ENCODE measurements at regions not wholly inside any gene's neighbourhood (a gene's known extent, or its start where the extent isn't known, plus 50 kb on each side); places are given as distances from the start of the nearest gene placed in this dataset.

DNA sequence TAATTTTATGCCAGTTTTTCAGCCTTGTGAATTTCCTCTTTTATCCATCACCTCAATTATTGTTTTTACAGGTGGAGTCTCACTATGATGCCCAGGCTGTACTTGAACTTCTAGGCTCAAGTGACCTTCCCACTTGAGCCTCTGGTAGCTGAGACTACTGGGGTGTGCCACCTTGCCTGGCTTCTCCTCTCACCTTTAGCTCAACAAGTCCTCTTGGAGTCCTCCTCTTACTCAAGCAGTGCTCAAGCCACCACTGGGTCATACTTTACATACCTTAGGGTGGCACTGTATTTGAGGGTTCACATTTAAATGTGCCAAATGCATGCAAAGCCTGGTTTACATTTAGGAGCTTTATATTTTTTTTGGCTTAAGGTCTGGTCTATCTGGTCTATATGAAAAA lies 350.1 kb upstream of the MCTP2 start (continued):
- TF ChIP-seq MYC (IDR thresholded peaks at IDR 0.05; ENCODE audit: insufficient read depth, insufficient read length, insufficient replicate concordance, low read length, severe bottlenecking) (no peak), SIX5 (IDR thresholded peaks at IDR 0.05; ENCODE audit: low read depth, low read length, severe bottlenecking) (no peak), CBX3 (IDR thresholded peaks at IDR 0.05; ENCODE audit: borderline replicate concordance, low read depth) (no peak)

DNA sequence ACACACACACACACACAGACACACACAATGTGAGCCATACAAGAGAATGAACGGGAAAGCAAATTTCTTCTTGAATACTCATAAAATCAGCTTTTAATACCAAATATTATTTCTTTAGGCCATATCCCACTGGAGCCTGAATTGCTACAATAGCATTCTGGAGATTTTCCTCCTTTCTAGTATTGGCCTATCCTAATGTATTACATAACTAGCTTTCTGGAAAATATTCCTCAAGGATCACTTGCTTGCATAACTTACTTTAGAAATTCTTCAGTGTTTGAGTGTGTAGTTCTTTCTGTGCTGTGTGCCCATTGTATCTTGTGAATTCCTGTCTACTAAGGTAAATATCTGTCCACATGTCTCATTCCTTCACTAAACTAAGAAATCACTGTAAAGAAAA lies 351.0 kb upstream of the MCTP2 start:
- FAIRE-seq: no peak
- Histone ChIP-seq H3K4me1 (ENCODE audit: control insufficient read depth, insufficient read depth, low read length) (no peaks in the 10 kb centered on the region), H3K9me3 (replicated peaks; ENCODE audit: control insufficient read depth, insufficient read depth, low read length) (no peaks in the 10 kb centered on the region), H2AFZ (ENCODE audit: control insufficient read depth, low read depth, low read length) (no peak overlapping the region), H3K27me3 (replicated peaks in 1 of 2; ENCODE audit: control insufficient read depth in 2 of 2, insufficient read depth in 2 of 2, low read length in 1 of 2) (no peaks in the 10 kb centered on the region; a peak in 1 of 4 replicates), H3K4me2 (ENCODE audit: control insufficient read depth, insufficient read depth) (no peak overlapping the region), H3K4me3 (no peak overlapping the region), H3K79me2 (ENCODE audit: control insufficient read depth, insufficient read depth, low read length) (no peaks in the 10 kb centered on the region), H4K20me1 (ENCODE audit: control insufficient read depth, insufficient read depth) (no peaks in the 10 kb centered on the region), H3K36me3 (ENCODE audit: control insufficient read depth in 2 of 2, insufficient read depth in 2 of 2, low read length in 1 of 2) (no peaks in the 10 kb centered on the region), H3K27ac (ENCODE audit: control insufficient read depth, insufficient read depth) (no peak overlapping the region), H3K9ac (ENCODE audit: control insufficient read depth, insufficient read depth, low read length) (no peak overlapping the region)
- ChIA-PET SMC1A (ENCODE audit: uncharacterized antibody, unreplicated experiment) (interaction anchor here (1.0 kb wide), 1 partner anchor 22 kb away, joined by 3 read pairs; no protein-coding TSS in a partner anchor), RAD21 (ENCODE audit: unreplicated experiment) (no interaction called here), POLR2A (no interaction called here), CTCF (no interaction called here)
- ATAC-seq: no peak
- no TSS peak for BruUV-seq (replicated peaks)
- in situ Hi-C loops (cut with MboI): no loop called here
- DNase-seq (ENCODE audit: low read depth, low spot score): no peak
- 0% methylated on average over 1 of the region's 1 CpG for WGBS (ENCODE audit: insufficient coverage, insufficient replicate concordance, low lambda C conversion rate, missing lambda C conversion rate)
- intact Hi-C loops (cut with micrococcal nuclease; ENCODE audit: unreplicated experiment): no loop called here
- TF ChIP-seq, protein P1, sequence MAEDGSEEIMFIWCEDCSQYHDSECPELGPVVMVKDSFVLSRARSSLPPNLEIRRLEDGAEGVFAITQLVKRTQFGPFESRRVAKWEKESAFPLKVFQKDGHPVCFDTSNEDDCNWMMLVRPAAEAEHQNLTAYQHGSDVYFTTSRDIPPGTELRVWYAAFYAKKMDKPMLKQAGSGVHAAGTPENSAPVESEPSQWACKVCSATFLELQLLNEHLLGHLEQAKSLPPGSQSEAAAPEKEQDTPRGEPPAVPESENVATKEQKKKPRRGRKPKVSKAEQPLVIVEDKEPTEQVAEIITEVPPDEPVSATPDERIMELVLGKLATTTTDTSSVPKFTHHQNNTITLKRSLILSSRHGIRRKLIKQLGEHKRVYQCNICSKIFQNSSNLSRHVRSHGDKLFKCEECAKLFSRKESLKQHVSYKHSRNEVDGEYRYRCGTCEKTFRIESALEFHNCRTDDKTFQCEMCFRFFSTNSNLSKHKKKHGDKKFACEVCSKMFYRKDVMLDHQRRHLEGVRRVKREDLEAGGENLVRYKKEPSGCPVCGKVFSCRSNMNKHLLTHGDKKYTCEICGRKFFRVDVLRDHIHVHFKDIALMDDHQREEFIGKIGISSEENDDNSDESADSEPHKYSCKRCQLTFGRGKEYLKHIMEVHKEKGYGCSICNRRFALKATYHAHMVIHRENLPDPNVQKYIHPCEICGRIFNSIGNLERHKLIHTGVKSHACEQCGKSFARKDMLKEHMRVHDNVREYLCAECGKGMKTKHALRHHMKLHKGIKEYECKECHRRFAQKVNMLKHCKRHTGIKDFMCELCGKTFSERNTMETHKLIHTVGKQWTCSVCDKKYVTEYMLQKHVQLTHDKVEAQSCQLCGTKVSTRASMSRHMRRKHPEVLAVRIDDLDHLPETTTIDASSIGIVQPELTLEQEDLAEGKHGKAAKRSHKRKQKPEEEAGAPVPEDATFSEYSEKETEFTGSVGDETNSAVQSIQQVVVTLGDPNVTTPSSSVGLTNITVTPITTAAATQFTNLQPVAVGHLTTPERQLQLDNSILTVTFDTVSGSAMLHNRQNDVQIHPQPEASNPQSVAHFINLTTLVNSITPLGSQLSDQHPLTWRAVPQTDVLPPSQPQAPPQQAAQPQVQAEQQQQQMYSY (CRISPR knock-in tag; IDR thresholded peaks at IDR 0.05): no peak
- TF ChIP-seq ZNF217 (IDR thresholded peaks at IDR 0.05): no peak
- TF ChIP-seq, protein P2, sequence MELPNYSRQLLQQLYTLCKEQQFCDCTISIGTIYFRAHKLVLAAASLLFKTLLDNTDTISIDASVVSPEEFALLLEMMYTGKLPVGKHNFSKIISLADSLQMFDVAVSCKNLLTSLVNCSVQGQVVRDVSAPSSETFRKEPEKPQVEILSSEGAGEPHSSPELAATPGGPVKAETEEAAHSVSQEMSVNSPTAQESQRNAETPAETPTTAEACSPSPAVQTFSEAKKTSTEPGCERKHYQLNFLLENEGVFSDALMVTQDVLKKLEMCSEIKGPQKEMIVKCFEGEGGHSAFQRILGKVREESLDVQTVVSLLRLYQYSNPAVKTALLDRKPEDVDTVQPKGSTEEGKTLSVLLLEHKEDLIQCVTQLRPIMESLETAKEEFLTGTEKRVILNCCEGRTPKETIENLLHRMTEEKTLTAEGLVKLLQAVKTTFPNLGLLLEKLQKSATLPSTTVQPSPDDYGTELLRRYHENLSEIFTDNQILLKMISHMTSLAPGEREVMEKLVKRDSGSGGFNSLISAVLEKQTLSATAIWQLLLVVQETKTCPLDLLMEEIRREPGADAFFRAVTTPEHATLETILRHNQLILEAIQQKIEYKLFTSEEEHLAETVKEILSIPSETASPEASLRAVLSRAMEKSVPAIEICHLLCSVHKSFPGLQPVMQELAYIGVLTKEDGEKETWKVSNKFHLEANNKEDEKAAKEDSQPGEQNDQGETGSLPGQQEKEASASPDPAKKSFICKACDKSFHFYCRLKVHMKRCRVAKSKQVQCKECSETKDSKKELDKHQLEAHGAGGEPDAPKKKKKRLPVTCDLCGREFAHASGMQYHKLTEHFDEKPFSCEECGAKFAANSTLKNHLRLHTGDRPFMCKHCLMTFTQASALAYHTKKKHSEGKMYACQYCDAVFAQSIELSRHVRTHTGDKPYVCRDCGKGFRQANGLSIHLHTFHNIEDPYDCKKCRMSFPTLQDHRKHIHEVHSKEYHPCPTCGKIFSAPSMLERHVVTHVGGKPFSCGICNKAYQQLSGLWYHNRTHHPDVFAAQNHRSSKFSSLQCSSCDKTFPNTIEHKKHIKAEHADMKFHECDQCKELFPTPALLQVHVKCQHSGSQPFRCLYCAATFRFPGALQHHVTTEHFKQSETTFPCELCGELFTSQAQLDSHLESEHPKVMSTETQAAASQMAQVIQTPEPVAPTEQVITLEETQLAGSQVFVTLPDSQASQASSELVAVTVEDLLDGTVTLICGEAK (IDR thresholded peaks at IDR 0.05; ENCODE audit: borderline replicate concordance): no peak
- TF ChIP-seq, protein P3, sequence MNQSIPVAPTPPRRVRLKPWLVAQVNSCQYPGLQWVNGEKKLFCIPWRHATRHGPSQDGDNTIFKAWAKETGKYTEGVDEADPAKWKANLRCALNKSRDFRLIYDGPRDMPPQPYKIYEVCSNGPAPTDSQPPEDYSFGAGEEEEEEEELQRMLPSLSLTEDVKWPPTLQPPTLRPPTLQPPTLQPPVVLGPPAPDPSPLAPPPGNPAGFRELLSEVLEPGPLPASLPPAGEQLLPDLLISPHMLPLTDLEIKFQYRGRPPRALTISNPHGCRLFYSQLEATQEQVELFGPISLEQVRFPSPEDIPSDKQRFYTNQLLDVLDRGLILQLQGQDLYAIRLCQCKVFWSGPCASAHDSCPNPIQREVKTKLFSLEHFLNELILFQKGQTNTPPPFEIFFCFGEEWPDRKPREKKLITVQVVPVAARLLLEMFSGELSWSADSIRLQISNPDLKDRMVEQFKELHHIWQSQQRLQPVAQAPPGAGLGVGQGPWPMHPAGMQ (IDR thresholded peaks at IDR 0.05; ENCODE audit: borderline replicate concordance): no peak
- TF ChIP-seq CHD1 (IDR thresholded peaks at IDR 0.05; ENCODE audit: low read depth, low read length): no peak
- no peak for TF ChIP-seq SMC3 (IDR thresholded peaks at IDR 0.05; ENCODE audit: borderline replicate concordance, low read length)
- TF ChIP-seq, protein P4, sequence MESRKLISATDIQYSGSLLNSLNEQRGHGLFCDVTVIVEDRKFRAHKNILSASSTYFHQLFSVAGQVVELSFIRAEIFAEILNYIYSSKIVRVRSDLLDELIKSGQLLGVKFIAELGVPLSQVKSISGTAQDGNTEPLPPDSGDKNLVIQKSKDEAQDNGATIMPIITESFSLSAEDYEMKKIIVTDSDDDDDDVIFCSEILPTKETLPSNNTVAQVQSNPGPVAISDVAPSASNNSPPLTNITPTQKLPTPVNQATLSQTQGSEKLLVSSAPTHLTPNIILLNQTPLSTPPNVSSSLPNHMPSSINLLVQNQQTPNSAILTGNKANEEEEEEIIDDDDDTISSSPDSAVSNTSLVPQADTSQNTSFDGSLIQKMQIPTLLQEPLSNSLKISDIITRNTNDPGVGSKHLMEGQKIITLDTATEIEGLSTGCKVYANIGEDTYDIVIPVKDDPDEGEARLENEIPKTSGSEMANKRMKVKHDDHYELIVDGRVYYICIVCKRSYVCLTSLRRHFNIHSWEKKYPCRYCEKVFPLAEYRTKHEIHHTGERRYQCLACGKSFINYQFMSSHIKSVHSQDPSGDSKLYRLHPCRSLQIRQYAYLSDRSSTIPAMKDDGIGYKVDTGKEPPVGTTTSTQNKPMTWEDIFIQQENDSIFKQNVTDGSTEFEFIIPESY (IDR thresholded peaks at IDR 0.05): no peak
- no peak for TF ChIP-seq RUNX3 (IDR thresholded peaks at IDR 0.05; ENCODE audit: low read length)
- no peak for TF ChIP-seq PAX8 (IDR thresholded peaks at IDR 0.05)
- TF ChIP-seq NR2C2 (IDR thresholded peaks at IDR 0.05; ENCODE audit: borderline replicate concordance, control insufficient read depth, insufficient read length, low read depth): no peak

Measured in GM12878 (cell line).